NCI-H146 (cell line): ENCODE measurements at regions not wholly inside any gene's neighbourhood (a gene's known extent, or its start where the extent isn't known, plus 50 kb on each side); places are given as distances from the start of the nearest gene placed in this dataset.
"Not testable (repeated sequence)": the region's sequence is repeated elsewhere in the genome, so short reads cannot be mapped to it uniquely, and the experiment has no call there.

Experiments used
- DNase-seq: peaks from one replicate; lab custom pipeline; 2025; lab: John Stamatoyannopoulos, UW

DNA sequence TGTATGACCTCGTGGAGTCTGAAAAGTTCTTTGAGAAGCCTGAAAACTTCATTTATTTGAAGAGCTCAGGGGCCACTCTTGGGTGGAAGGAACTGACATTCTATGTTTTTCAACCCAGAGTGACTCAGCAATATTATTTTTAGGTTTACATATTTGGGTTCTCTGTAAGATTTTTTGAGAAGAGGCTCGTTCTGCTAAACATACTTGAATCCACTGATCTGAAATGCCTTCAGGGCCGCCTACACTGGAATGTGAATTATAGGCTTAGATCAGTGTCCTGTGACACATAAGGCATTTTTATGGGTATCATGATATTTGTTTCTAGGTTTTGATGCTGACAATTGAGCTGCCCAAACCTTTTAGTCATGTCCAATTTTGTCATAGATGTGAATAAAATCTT, 86.2 kb downstream of the PSAT1 start:
- DNase-seq = no peak

DNA sequence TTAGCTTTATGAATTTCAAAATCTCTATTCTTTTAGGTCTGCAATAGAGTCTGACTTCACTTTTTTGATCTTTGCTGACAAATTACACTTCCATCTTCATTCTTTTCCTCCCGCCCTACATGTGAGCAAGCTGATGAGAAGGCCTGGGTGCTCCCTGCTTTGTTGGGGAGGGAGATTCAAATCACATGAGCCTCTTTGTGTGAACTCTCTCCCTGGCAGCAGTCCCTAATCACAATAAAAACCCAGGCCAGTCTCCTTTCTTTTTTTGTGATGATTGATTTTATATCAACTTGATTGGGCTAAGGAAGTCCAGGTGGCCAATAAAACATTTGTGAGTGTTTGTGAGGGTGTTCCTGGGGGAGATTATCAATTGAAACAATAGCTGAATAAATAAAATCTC, 89.4 kb downstream of the PSAT1 start:
- DNase-seq = no peak

DNA sequence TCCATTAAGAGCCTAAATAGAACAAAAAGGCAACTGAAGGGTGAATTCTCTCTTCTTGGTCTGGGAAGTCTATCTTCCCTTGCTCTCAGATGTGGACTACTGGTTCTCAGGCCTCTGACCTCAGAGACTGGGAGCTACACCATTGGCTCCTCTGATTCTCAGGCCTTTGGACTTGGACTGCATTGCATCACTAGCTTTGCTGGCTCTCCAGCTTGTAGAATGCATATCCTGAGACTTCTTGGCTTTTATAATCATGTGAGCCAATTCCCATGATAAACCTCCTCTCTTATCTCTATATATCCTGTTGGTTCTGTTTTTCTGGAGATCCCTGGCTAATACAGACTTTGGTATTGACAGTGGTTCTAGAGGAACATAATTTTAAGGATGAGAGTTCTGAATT, 89.8 kb downstream of the PSAT1 start:
- DNase-seq = no peak

- DNase-seq = no peak
These were observed 96.4 kb downstream of the PSAT1 start for GRCh38 chr9:78393340-78393739.

DNA sequence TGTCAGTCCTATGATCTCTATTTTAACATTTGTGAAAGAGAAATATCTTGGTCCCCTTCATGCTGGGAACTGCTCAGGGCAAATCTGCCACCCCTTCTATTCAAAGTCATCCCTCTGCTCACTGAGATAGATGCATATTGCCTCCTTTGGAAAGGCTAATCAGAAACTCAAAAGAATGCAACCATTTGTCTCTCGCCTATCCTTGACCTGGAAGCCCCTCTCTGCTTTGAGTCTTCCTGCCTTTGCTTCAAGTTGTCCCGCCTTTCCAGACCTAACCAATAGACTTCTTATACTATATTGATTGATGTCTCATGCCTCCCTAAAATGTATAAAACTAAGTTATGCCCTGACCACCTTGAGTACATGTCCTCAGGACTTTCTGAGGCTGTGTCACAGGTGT, 97.0 kb downstream of the PSAT1 start:
- no peak for DNase-seq

- no peak for DNase-seq
These were observed 99.2 kb downstream of the PSAT1 start for GRCh38 chr9:78396087-78396486.

- peak; percentile 2 for DNase-seq
These were observed 100.1 kb downstream of the PSAT1 start for GRCh38 chr9:78397045-78397444.

DNA sequence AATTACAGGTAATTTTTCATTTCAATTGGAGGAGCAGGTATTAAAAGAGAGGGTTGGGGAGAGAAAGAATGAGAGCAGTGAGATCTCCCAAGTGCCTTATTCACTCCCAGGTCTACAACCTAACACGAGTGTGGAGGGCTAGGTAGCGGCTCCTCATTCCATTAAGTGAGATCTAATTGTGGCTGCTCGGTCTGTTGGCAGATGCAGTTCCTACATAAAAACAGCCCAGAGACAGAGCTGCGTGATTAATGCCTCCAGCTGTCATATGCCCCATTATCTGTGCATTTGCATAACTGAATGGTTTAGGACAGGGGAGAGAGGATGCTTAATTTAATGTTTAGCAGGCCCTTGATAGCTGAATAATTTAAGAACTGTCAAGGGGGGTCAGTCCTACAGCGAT, 100.5 kb downstream of the PSAT1 start:
- DNase-seq = peak; percentile 22

- DNase-seq = no peak
These were observed 102.2 kb downstream of the PSAT1 start for GRCh38 chr9:78399153-78399552.

- no peak for DNase-seq
These were observed 103.6 kb downstream of the PSAT1 start for GRCh38 chr9:78400496-78400895.

DNA sequence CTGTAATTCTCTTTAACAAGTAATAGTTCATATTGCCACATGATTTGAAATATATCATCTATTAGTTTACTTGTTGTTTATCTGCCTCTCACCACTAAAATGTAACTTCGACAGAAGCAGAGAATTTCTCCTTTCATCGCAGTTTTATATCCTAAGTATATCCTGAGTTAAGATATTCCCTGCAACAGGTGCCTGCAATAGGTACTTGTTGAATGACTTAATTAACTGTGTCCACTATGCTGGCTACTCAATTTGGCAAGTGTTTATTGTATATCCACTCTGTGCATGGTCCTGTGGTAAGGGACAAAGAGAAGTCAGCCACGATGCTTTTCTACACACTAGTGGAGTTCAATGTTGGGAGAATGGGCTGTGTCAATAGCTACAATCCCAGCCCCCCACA, 108.5 kb downstream of the PSAT1 start:
- no peak for DNase-seq

DNA sequence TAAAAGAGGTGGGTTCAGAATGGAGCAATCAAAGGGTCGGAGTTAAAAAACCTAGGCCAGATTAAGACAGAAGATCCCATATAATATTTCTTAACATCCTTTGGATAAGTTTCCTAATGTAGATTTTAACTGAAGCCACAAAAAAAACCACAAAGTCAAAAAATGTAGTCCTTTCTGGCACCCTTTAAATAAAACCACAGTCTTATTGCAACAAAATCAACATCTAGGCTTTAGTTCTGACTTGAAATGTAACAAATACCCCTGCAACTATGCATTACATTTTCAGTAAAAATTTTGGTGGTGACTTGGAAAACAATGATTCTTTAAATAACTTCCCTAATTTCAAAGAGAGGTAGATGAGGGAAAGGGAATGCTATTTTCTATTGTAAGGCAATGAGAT, 109.2 kb downstream of the PSAT1 start:
- DNase-seq = no peak

GRCh38 chr9:78406933-78407332, 110.0 kb downstream of the PSAT1 start:
- no peak for DNase-seq

- DNase-seq = no peak
These were observed 110.8 kb downstream of the PSAT1 start for GRCh38 chr9:78407636-78408312.

- no peak for DNase-seq
These were observed 111.5 kb downstream of the PSAT1 start for GRCh38 chr9:78408388-78408787.

DNA sequence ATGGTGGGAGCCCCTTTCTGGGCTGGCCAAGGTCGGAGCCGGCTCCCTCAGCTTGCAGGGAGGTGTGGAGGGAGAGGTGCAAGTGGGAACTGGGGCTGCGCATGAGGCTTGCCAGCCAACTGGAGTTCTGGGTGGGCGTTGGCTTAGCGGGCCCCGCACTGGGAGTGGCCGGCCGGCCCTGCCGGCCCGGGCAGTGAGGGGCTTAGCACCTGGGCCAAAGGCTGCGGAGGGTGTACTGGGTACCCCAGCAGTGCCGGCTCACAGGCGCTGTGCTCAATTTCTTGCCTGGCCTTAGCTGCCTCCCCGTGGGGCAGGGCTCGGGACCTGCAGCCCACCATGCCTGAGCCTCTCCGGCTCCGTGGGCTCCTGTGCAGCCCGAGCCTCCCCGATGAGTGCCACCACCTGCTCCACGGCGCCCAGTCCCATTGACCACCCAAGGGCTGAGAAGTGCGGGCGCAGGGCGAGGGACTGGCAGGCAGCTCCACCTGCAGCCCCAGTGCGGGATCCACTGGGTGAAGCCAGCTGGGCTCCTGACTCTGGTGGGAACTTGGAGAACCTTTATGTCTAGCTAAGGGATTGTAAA, 113.1 kb downstream of the PSAT1 start:
- DNase-seq = not testable (repeated sequence)

- no peak for DNase-seq
These were observed 125.4 kb downstream of the PSAT1 start for GRCh38 chr9:78422309-78422708.

DNA sequence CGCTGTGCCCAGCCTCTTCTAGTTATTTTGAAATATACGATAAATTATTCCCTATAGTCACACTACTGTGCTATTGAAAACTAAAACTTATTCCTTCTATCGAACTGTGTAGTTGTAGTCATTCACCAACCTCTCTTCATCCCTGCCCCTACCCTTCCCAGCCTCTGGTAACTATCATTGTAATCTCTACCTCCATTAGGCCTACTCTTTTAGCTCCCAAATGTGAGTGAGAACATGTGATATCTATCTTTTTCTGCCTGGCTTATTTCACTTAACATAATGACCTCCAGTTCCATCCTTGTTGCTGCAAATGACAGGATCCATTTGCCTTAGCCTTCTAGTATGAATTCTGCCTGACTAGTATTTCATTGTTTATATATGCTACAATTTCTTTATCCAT, 127.4 kb downstream of the PSAT1 start:
- no peak for DNase-seq

DNA sequence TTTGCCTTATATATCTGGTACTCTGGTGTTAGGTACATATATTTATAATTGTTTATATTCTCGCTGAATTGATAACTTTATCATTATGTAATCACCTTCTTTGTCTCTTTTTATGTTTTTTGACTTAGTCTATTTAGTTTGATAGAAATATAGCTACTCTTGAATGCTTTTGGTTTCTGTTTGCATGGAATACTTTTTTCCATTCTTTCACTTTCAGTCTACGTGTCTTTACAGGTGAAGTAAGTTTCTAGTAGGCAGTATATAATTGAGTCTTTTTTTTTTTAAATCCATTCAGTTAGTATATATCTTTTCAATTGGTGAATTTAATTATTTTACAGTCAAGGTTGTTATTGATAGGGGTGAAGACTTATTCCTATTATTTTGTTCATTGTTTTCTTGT, 131.7 kb downstream of the PSAT1 start:
- DNase-seq = no peak

- DNase-seq = no peak
These were observed 133.5 kb downstream of the PSAT1 start for GRCh38 chr9:78430387-78430786.

GRCh38 chr9:78431039-78431438, 134.1 kb downstream of the PSAT1 start:
- DNase-seq = not testable (repeated sequence)

GRCh38 chr9:78436873-78437272, 139.9 kb downstream of the PSAT1 start:
- DNase-seq = no peak

- no peak for DNase-seq
These were observed 140.4 kb downstream of the PSAT1 start for GRCh38 chr9:78437296-78437695.

DNA sequence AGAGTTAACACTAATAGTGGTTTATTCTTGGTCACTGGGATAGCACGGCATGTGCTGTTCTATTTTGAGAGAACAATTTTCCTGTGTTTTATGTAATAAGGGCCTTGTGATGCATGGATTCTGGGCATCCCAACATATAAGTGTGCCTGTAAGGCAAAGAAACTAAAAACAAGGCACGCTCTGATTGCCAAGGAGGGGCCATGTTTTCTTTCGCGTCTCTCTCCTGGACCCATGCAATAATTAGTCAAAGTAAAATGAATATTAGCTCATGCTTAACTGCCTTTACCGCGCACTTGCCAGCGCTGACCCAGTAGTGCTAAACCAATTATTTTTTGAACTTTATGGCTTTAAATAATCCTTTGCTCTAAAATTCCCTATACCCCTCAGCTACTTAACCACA, 140.9 kb downstream of the PSAT1 start:
- DNase-seq = no peak
